ENCODE measurements at regions not wholly inside any gene's neighbourhood (a gene's known extent, or its start where the extent isn't known, plus 50 kb on each side); places are given as distances from the start of the nearest gene placed in this dataset.

- POLR2A ChIA-PET = no interaction called here
- CTCF ChIA-PET = no interaction called here
- H3K4me1 Mint-ChIP-seq = peaks cover 8% of the 10 kb centered on the region
Observed at GRCh38 chr10:56139405-56139804, 221.7 kb downstream of the ZWINT start.

More at GRCh38 chr10:56139405-56139804, 221.7 kb downstream of the ZWINT start:
- no peak for DNase-seq (ENCODE audit: low spot score)
- no peak for ATAC-seq
- Mint-ChIP-seq H3K27me3 (ENCODE audit: low read depth) (no peaks in the 10 kb centered on the region), H3K36me3 (no peaks in the 10 kb centered on the region), H3K27ac (no peak overlapping the region), H3K4me3 (no peak overlapping the region), H3K9me3 (0 out of 2 replicates have a peak, but pooled peaks cover 6% of the 10 kb centered on the region)
- no peak for TF ChIP-seq JAZF1 (CRISPR knock-in tag; IDR thresholded peaks at IDR 0.05)
- TF ChIP-seq USF2 (CRISPR knock-in tag; IDR thresholded peaks at IDR 0.05) = no peak
- TF ChIP-seq ZNF425 (CRISPR knock-in tag; conservative IDR thresholded peaks at IDR 0.05) = no peak
- no peak for TF ChIP-seq FOXP4 (CRISPR knock-in tag; IDR thresholded peaks at IDR 0.05)
- no peak for TF ChIP-seq ZNF232 (CRISPR knock-in tag; IDR thresholded peaks at IDR 0.05)
- no peak for TF ChIP-seq NR1H2 (CRISPR knock-in tag; IDR thresholded peaks at IDR 0.05)
- no peak for TF ChIP-seq ZNF423 (CRISPR knock-in tag; IDR thresholded peaks at IDR 0.05)
- TF ChIP-seq CBFB (CRISPR knock-in tag; IDR thresholded peaks at IDR 0.05; ENCODE audit: low read depth) = no peak
- TF ChIP-seq ZNF138 (CRISPR knock-in tag; conservative IDR thresholded peaks at IDR 0.05) = no peak
- no peak for TF ChIP-seq ZNF532 (CRISPR knock-in tag; IDR thresholded peaks at IDR 0.05; ENCODE audit: borderline replicate concordance)
- TF ChIP-seq JUN (CRISPR knock-in tag; IDR thresholded peaks at IDR 0.05) = no peak

Measured in WTC11 (cell line).